ENCODE measurements at regions not wholly inside any gene's neighbourhood (a gene's known extent, or its start where the extent isn't known, plus 50 kb on each side); places are given as distances from the start of the nearest gene placed in this dataset.

DNA sequence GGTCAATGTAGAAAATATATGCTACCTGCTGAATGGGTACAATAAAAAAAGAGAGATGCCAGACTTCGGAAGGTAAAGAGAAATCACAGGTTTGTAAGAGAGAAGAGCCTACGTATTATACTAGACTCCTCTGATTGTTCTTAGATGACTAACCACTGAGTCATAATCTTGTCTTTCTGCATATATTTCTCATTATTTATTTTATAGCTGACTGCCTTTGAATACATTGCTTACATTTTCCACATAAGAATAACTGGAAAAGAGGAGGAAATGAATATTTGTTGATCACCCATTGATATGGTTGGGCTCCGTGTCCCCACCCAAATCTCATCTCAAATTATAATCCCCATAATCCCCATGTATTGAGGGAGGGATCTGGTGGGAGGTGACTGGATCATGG is 90.3 kb upstream of the RAB27B start:
- TF ChIP-seq, protein P1, sequence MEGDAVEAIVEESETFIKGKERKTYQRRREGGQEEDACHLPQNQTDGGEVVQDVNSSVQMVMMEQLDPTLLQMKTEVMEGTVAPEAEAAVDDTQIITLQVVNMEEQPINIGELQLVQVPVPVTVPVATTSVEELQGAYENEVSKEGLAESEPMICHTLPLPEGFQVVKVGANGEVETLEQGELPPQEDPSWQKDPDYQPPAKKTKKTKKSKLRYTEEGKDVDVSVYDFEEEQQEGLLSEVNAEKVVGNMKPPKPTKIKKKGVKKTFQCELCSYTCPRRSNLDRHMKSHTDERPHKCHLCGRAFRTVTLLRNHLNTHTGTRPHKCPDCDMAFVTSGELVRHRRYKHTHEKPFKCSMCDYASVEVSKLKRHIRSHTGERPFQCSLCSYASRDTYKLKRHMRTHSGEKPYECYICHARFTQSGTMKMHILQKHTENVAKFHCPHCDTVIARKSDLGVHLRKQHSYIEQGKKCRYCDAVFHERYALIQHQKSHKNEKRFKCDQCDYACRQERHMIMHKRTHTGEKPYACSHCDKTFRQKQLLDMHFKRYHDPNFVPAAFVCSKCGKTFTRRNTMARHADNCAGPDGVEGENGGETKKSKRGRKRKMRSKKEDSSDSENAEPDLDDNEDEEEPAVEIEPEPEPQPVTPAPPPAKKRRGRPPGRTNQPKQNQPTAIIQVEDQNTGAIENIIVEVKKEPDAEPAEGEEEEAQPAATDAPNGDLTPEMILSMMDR (IDR thresholded peaks at IDR 0.05; ENCODE audit: low read depth, low read length), result no peak
- H3K4me3 ChIP-seq (ENCODE audit: low read depth, low read length), result no peak overlapping the region

DNA sequence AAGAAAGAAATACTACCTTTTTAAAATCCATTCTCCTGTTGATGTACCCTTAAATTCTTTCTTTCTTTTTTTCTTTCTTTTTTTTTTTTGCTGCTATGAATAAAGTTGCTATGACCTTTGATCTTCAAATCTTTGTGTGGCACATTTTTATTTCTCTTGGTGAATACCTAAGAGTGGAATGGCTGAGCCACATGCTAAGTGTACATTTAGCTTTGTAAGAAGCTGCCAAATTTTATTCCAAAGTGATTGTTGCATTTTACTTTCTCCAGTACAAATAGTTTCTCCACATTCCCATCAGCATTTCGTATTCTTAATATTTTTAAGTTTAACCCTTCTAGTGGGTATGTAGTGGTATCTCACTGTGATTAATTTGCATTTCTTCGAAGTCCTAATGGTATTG is 88.8 kb upstream of the RAB27B start:
- H3K4me3 ChIP-seq (ENCODE audit: low read depth, low read length), result no peak overlapping the region
- TF ChIP-seq, protein P1 (IDR thresholded peaks at IDR 0.05; ENCODE audit: low read depth, low read length), result no peak

DNA sequence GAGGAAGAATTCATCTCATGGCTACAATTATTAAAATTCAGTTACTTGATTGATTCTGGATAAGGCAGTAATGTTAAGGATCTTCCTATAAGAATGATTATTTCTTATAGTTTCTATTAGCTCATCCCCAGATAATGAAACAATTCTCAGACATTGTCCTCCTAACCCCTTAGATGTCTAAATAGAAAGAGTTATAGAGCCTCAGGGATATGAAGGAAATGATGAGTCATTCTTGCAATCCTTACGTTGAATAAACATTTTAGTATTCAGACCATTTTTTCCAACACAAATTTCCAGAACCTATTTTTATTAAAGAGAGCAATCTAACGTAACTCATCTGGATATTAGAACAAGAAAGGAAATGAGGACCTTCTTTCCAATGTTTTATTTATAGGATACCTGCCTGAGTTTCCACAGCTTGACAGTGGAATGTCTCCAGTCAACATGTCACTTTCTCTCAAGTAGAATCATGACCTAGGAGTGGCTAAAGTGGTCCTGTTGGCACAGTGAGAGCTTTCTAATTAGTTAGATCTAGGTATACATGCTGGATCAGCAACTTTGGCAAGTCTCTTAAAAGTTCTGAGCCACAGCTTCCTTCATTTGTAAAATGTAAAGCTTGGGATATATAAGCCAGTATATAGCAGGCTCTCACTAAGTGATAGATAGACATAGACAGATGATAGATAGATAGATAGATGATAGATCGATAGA is 88.0 kb upstream of the RAB27B start:
- no peak overlapping the region for H3K4me3 ChIP-seq (ENCODE audit: low read depth, low read length)
- TF ChIP-seq, protein P1 (IDR thresholded peaks at IDR 0.05; ENCODE audit: low read depth, low read length), result no peak

DNA sequence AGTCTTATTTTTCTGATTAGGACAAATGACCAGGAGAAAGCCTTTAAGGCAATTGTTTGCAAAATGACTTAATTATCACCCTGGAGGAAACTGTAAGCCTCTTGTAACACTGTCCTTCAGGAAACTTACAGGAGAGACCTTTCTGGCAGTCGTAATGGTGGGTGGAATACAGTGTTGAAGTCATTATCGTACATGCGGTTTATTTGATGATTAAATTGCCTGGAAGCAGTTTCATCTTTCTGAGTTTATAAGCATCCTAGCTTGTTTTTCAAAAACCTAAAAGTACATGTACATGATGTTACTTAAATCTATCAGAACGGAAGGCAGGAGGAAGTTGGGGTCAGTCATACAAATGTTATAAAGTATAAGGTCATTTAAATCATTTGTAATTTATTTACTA is 86.2 kb upstream of the RAB27B start:
- no peak overlapping the region for H3K4me3 ChIP-seq (ENCODE audit: low read depth, low read length)
- TF ChIP-seq, protein P1 (IDR thresholded peaks at IDR 0.05; ENCODE audit: low read depth, low read length), result no peak

DNA sequence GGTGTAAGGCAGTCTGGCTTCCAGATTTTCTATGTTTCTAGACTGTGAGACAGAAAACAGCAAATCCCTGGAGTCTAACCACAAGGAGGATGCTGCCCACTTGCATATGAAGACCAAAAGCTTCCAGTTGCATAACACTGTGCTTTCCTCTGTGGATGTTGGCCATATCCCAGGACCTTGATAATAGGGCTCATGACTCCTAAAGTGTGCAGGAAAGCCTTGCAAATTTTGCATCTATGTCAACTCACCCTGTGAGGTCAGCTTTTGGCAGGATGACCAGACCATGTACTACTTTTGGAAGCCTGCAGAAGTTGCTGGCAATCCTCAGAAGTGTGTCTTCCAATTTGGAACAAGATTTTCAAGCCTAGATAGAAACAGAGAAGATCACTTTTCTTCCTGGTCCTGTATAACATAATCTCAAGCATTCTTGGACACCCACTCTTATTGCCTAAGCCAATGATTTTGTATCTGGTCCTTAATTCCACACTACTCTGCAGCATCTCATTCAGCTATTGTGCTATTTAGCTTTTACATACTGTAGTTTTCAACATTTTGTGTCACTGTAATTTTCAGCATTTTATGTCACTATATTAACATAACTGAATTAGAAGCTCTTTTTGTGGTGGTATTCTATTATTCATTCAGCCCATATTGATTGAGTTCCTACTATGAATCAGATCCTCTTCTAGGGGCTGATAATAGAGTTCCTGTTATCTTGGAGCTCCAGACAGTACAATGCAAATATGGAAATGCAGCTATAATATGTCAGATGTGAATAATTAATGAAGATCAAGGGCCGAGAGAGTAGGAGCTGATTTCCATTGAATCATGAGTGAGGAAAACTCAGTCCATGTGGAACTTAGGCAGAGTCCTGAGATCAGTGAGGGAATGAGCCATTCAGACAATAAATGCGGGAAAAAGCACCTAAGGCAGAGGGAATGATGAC is 85.3 kb upstream of the RAB27B start:
- no peak overlapping the region for H3K4me3 ChIP-seq (ENCODE audit: low read depth, low read length)
- TF ChIP-seq, protein P1 (IDR thresholded peaks at IDR 0.05; ENCODE audit: low read depth, low read length), result no peak

DNA sequence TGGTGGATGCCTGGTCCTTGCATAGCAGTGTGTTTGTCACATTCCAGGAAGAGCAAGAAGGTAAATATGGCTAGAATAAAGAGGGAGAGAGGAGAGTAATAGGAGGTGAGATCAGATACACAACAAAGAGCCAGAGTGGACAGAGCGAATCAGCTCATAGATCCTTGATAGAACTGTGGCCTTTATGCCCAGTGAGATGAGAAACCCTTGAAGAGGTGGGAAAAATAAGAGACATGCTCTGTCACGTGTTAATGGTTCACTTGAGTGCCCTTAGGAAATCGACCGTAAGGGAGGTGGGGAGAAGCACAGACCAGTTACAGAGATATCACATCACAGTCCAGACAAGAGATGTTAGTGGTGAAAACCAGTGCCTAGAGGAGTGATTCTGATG is 84.7 kb upstream of the RAB27B start:
- H3K4me3 ChIP-seq (ENCODE audit: low read depth, low read length), result no peak overlapping the region
- TF ChIP-seq, protein P1 (IDR thresholded peaks at IDR 0.05; ENCODE audit: low read depth, low read length), result no peak

DNA sequence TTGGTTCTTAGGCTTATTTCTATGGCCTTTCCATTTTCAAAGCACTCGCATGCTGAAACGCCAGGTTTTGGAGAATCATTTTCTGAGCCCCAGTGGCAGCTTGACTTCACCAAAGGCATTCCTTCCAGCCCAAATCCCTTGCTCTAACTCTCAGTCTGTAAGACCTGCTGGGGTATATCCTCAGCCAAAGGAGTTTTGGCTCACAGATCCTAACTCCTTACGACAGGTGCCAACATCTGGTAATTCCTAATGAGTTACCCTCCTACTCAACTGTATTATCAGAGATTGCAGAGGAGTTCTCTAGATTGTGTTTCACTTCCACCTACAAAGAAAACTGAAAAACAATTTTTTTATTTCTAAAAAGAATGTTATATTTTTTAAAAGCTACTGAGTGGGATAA is 79.0 kb upstream of the RAB27B start:
- H3K4me3 ChIP-seq (ENCODE audit: low read depth, low read length), result no peak overlapping the region
- TF ChIP-seq, protein P1 (IDR thresholded peaks at IDR 0.05; ENCODE audit: low read depth, low read length), result no peak

Data from WI38 (cell line).